Esophagus mucosa (tissue), 1 donor: ENCODE measurements at regions not wholly inside any gene's neighbourhood (a gene's known extent, or its start where the extent isn't known, plus 50 kb on each side); places are given as distances from the start of the nearest gene placed in this dataset.

Experiments used
- ATAC-seq: fragments of 200-7000 bp; cut with Tn5 transposase; one replicate; pipeline ENCODE4 v1.9.1; 2020
- donor health status: DM: yes; HTN: yes; CAD: no.

DNA sequence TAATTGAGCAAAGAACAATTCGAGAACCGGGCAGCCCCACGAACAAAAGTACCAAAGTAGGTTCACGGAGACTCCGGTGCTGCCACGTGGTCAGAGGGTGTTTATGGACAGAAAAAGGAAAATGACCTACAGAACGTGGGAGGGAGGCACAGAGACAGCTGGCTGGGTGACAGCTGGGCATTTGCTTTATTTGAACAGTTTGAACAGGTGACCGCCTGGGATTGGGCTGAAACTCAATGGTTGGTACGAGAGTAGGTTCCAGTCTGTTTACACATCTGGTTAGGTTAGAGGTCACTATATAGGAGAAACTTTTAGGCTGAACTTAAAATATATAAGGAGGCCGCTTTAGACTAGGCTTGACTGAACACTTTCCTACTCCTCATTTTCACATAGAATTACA is 50.6 kb upstream of the CELF2 start:
- ATAC-seq: no peak

DNA sequence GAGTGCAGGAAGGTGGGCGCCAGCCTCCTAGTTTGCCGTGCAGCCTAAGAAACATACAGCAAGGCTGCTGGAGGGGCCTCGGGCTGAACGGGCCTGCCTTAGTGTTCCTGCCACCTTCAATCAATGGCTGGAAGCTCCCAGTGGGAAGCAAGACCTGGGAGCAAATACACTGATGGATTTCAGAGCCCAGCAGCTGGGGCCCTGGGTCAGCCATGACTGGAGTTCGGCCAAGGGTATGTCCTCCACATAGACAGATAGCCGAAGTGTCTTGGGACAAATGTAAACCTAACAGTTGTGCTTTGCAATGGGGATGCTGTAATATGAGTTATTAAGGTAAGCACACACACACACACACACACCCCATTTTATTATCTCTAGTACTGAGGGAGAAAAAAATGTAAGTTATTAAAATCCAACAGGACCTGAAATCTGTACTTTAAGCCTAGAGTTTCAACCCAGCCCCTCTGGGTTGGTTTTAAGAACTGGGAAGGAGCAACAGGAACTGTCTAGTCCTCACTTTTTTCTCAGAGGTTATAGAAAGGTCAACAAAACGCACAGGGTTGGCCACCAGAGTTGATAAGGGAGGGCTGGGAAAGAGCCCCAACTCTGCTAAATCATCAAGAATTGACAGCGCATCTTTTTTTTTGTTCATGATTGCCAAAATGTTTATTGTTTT is 50.0 kb upstream of the CELF2 start:
- no peak for ATAC-seq
